Lower leg skin (tissue), 3 donors: ENCODE measurements at regions not wholly inside any gene's neighbourhood (a gene's known extent, or its start where the extent isn't known, plus 50 kb on each side); places are given as distances from the start of the nearest gene placed in this dataset.

ENCODE experiments used
- CTCF ChIP-seq, 3 donors: fragments of 450-650 bp; IDR thresholded peaks; one replicate each; pipeline ENCODE4 v1.5.1; 2016; ENCODE audit warnings: antibody characterized with exemption in 3 of 3, mild to moderate bottlenecking in 3 of 3, moderate library complexity in 2 of 3
- POLR2A ChIP-seq, 2 donors: fragments of 450-650 bp; IDR thresholded peaks; one replicate each; pipeline ENCODE4 v1.6.1; 2016 to 2017; ENCODE audit warnings: antibody characterized with exemption in 2 of 2, mild to moderate bottlenecking in 1 of 2, moderate library complexity in 1 of 2

- TF ChIP-seq CTCF (IDR thresholded peaks at IDR 0.05): no peak
- TF ChIP-seq POLR2A (IDR thresholded peaks at IDR 0.05): no peak
Measured at GRCh38 chr20:39893003-39893685, 795.9 kb downstream of the MAFB start.
